ENCODE measurements at regions not wholly inside any gene's neighbourhood (a gene's known extent, or its start where the extent isn't known, plus 50 kb on each side); places are given as distances from the start of the nearest gene placed in this dataset.
A peak's percentile ranks its signal among the peaks of the same experiment; 100 is the strongest.

DNA sequence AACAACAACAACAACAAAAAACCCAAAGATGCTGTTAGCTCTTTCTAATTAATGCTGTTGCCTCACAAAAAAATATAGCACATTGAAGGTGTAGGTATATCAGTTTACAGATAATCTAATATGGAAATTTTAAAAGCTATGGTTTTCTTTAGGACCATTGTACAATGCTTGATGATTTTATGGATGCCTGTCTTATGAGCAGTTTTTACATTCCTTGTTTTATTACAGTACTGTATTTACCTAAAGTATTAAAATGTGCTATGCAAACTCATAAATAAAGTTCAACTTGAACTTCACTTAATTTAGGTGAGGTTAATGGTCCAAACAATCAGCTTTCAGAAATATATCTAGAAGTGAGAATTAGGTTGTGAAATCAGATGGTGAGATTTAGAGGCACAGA, 212.2 kb upstream of the GOLIM4 start:
- no peak for DNase-seq (ENCODE audit: low read depth)

GRCh38 chr3:168295027-168295426, 199.3 kb upstream of the GOLIM4 start:
- DNase-seq (ENCODE audit: low read depth): no peak

DNA sequence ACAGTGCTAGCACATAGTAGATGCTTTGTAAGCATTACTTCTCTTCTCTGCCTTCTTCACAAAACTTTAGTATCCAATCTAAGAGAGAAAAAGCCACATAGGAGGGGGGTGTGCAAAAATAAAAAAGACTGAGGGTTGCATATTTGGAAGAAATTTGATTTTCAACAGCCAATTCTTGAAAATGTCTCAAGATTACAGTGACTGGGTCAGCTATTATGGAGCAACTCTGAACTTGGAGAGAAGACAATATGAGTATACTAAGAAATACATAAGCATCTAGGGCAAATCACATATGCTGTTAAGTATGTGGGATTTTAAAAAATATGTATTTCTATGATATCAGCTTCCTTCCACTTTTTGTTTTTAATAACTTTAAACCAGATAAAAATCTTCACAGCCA, 196.6 kb upstream of the GOLIM4 start:
- DNase-seq (ENCODE audit: low read depth): no peak

- DNase-seq (ENCODE audit: low read depth): no peak
Observed at GRCh38 chr3:168289471-168290008, 193.8 kb upstream of the GOLIM4 start.

DNA sequence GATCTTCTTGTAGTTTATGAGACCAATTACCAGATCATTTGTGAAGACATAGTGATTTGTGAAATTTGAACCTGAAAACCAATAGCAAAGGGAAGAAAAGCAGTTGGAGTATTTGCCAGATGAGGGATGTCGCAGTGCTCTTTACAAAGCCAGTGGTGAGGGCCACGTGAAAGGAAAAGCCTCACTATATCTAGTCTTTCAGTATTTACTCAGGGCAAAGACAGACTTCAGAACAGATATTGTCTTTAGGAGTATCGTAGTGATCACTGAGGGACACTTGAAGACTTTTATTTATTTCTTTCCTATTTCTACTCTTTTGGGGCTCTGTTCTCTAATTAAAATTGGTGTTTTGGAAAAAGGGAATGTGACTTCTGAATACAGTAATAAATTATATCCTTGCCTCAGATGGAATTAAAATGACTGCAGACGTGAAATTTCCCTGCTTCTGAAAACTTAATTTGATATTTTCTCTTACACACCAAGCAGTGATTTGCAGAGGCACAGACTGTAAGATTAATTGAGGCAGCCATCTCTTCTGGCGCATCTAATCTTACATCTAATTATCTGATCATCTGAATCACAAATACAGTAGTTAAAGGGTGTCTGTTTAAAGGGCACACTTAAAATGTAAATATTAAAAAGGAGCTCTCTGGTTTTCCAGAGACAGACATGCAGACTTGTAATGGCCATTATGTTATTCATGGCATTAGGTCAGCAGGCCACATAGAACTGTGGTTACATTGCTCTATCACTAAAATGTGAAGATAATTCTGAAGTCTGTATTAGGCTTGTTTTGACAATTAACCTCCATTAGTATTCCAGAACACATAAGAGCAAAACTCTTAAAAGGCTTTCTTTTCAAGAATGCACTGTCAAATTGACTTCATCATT, 193.0 kb upstream of the GOLIM4 start:
- DNase-seq (ENCODE audit: low read depth): no peak

GRCh38 chr3:168285506-168285905, 189.8 kb upstream of the GOLIM4 start:
- no peak for DNase-seq (ENCODE audit: low read depth)

DNA sequence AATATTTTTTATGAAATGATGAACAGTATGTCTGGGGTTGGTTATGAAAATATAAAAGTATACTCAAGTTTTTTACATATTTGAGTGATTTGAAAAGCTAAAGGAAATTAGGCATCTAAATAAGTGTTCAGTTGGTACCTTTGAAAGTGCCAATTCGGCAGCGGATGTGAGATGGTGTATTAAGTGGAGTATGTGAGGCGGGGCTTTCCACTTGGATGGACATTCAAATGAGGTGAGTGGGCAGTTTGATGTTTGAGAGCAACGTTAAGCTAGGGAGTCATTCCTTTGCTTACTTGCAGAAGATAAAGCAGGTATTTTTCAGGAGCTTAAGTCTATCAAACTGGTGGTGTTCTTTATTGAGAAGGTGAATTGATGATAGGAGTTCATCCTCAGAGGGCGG, 189.0 kb upstream of the GOLIM4 start:
- peak; percentile 1 for DNase-seq (ENCODE audit: low read depth)

- DNase-seq (ENCODE audit: low read depth): no peak
Observed at GRCh38 chr3:168275662-168276061, 179.9 kb upstream of the GOLIM4 start.

DNA sequence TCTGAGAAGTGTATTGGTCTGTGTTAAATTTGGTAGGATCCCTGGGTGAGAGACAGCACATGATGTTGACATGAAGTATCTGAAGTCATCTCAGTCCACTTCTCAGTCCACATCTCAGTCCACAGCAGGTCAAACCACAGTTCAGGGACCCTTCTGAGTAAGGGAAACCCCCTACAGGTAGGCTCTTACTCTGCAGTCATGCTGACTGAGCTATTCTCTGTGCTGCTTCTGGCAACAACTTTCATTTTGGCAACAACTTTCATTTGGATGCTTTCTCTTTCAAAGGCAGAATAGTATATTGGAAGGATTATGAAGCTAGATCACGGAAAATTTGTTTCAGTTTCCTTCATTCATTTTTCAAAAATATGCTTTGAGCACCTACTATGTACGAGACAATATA, 178.2 kb upstream of the GOLIM4 start:
- DNase-seq (ENCODE audit: low read depth): no peak

GRCh38 chr3:168273036-168273435, 177.3 kb upstream of the GOLIM4 start:
- DNase-seq (ENCODE audit: low read depth): no peak

DNA sequence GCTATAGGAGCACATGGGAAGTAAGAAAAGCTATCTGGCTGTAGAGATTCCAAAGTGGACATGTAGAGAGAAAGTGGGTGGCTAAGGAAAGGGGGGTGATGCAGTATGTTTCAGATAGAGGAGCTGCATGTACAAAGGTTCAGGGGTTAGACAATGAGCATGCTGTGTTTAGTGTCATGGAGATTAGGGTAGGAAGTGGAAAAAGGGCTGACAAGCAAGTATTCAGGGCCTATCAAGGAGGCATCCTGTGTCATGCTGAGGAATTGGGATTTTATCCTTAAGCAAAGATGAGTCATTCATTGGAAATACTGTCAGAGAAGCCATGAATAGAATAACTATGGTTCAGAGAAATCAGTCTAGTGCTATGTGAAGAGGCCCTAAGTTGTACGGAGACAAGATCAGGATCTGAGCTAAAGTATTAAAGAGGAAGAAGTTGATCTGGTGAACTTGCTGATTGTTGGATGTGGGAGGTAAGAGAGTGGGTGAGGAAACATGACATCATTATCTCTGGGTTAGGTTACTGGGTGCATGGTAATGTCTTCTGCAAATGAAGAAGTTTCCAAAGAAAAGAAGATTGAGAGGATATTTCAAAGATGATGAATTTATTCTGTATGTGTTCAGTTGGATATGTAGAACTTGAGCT, 176.7 kb upstream of the GOLIM4 start:
- no peak for DNase-seq (ENCODE audit: low read depth)

DNA sequence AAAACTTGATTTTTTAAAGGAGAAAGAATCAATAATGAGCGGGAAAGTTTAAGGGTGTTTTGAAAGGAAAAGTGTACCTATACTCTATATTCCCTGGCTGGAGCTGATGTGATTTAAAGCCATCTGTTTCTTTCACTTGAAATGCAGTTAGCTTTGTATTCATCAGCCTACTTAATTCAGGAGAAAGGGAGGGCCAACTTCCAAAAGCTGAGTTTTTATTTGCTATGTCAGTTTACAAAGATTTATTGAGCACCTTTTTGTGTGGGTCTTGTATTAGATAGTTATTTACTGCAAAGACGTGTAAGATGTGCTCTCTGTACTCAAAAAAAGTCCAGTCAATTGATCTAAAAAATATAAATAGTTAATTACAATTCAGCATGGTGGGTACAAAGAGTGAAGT, 176.2 kb upstream of the GOLIM4 start:
- DNase-seq (ENCODE audit: low read depth): no peak

GRCh38 chr3:168269001-168269400, 173.3 kb upstream of the GOLIM4 start:
- no peak for DNase-seq (ENCODE audit: low read depth)

GRCh38 chr3:168267179-168267578, 171.5 kb upstream of the GOLIM4 start:
- DNase-seq (ENCODE audit: low read depth): no peak

DNA sequence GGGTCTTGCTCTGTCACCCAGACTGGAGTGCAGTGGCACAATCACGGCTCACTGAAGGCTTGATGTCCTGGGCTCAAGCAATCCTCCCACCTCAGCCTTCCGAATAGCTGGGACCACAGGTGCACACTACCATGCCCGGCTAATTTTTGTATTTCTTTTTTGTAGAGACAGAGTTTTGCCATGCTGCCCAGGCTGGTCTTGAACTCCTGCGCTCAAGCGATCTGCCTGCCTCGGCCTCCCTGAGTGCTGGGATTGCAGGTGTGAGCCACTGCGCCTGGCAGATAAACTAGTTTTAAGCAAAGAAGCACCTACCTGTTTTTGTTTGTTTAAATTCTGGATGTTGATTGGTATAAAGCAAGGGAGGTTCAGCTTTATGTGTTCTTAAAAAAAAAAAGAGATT, 170.6 kb upstream of the GOLIM4 start:
- no peak for DNase-seq (ENCODE audit: low read depth)

DNA sequence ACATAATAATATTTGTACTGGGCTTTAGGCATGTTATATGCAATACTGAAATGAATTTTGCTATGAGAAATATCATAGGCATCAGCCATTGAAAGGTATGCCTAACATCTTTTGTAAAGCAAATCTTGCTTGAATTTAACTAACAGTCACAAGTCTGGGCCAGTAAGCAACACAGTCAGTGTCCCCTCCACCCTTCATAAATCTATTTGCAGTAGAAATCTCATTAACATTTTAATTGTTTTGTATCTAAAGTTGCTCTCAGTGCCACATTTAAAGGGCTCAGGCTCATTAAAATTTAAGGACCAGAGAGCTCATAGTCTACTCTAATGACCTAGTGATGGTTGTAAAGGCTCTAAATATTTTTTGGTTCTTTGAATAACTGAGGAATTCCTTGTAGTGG, 167.2 kb upstream of the GOLIM4 start:
- DNase-seq (ENCODE audit: low read depth): no peak

GRCh38 chr3:168260859-168261258, 165.1 kb upstream of the GOLIM4 start:
- DNase-seq (ENCODE audit: low read depth): no peak

DNA sequence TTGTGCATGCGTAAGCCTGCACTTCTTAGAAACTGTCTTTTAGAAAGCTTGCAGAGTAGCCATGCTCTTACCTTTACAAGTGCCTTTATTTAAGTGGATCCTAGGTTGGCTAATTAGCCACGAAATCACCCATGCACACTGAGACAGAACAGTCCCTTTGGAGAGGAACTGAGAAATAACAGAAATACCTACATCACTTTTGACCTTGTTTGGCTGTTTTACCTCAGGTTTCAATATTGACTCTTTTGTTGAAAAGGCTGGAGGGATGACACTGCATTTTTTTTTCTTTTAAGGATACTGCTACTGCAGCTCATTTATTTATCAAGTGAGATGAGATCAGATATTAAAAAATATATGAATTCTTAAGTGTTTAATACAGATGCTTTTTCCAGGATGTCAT, 155.6 kb upstream of the GOLIM4 start:
- no peak for DNase-seq (ENCODE audit: low read depth)

DNA sequence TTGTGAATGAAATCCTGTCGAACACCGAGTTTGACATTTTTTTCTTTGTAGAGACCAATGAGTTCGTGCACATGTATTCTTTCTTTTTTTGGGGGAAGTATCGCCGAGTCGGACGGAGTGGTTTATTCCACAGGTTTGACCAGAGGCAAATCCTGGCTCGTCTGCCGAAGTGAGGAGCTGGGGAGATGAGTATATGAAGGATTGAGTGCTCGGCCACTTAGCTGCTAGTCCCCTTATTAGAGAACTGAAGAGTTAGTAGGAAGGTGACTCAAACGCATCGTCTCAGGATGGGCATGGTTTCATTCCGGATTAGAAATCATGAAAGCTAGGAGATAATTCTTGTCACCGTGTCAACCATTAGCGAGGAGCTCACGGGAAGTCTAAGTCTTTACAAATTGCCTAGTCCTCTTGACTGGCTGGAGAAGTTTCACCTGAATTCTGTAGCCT, 154.7 kb upstream of the GOLIM4 start:
- no peak for DNase-seq (ENCODE audit: low read depth)

DNA sequence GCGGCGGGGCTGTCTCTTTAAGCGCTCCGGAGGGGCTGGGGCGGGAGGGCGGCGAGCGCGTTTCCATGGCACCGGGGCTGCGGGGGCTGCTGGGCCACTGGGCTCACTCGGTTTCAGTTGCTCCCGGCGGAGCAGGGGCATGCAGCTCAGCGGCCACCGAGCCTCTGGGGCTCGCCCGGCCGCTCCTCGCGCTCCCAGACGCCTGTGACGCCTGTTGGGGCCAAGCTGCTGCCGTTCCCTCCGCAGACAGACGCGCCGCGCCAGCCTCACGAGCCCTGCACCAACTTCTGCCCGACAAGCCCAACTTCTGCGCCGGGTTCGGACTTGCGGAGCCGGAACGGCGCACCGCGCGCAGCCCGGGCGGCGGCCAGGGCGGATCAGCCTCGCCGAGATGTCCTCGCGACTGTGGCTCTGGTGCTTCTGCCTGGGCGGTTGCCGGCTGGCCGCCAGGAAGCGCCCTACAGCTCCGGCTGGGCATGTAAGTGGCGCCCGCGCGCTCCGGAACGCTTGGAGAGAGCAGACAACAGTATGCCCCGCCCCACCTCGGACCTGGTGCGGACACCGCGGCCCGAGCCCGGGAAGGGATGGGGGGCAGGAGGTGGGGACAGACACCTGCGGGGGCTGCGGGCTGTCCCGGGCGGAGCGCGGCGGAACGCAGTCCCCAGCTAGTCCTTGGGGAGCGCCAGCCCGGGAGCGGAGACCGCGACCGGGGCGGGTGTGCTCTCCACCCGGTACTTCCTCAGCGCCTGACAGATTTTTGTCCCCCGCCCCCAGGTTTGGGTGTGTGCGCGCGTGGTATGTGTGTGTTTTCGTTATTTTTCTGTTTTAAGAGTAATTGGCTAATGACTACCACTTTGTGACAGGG, 154.1 kb upstream of the GOLIM4 start:
- peak; percentile 28 for DNase-seq (ENCODE audit: low read depth)

DNA sequence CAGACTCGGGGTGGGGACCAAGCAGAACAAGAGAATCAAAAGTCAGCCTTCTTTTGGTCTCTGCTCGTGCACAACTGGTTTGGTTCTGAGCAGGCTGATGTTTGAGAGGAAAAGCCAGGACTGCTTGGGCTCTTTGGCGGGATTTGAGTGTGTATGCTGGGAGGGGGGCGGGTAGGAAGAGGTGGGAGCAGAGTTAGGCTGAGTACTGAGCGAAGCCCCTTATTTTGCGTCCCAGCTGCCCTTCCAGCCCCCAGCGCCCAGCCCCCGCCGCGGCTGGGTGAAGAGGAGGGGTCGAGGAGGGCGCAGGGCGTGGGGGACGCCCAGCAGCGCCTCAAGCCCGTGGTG, 153.5 kb upstream of the GOLIM4 start:
- no peak for DNase-seq (ENCODE audit: low read depth)
